Activated CD4-positive, alpha-beta T cell treated with anti-CD3 and anti-CD28 coated beads, Interleukin-10, Interleukin-2, amounts not matched to agents 100 ng/mL and 50 ng/mL, durations not matched to agents 16 hours and 8 hours (primary cell): ENCODE measurements at regions not wholly inside any gene's neighbourhood (a gene's known extent, or its start where the extent isn't known, plus 50 kb on each side); places are given as distances from the start of the nearest gene placed in this dataset.
"Not testable (repeated sequence)": the region's sequence is repeated elsewhere in the genome, so short reads cannot be mapped to it uniquely, and the experiment has no call there.

Source experiments
- DNase-seq: peaks from one replicate; pipeline ENCODE4 v3.0.0-alpha.2; 2020

DNA sequence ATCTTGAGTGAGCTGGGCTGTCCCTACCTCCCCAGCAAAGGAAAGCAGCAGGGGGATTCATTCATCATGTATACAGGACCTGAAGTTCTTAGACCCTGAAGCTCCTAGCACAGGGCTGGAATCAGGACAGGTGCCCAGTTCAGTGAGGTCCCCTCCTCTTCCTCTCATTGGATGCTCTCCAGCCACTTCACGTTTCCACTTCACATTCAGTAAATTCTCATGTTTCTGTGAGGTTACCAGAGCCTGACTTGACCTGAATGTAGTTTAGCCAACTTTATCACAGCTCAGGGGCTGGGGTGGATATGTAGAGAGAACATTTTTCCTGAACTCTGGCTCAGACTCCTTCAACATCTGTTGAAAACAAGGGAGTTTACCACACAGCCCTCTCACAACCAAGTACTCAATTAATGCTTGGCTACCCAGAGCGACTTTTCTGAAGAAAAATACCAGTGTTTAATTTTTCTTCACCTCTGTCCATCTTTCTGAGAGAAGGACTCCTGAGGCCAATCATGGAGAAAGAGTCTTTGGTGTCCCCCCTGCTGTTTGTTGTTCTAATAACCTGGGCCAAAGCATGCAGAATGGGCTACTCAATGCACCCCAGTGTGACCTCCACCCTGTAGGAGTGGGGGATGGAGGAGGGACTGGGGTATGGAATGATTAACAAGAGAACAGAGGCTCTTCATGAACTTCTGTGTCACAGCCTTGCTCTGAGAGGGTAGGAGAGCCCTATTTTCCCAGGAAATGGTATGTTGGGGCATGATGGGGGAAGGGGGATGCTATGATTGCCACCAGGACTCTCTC is 108.3 kb upstream of the FGGY start:
- DNase-seq, result no peak

DNA sequence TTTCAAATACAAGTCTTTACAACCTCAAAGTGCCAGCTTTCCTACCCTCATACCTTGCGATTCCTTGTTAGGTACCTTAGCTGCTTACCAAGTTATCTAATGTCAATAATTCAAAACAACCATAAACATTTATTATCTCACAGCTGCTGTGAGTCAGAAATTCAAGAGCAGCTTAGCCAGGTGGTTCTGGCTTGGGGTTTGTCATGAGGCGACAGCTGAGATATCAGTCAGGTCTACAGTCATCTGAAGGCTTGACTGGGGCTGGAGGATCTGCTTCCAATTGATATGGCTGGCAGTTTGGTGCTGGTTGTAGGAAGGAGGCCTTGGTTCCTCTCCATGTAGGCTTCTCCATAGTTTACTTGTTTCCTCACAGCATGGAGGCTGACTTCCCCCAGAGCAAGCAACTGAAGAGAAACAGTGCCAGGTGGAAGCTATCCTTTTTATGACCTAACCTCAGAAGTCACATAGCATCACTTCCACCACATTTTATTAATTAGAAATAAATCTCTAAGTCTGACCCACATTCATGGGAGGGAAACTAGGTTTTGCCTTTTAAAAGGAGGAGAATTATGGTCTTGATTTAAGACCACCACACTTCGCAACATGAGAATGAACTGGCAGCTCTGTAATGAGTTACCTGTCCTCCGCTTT is 103.3 kb upstream of the FGGY start:
- DNase-seq, result no peak

DNA sequence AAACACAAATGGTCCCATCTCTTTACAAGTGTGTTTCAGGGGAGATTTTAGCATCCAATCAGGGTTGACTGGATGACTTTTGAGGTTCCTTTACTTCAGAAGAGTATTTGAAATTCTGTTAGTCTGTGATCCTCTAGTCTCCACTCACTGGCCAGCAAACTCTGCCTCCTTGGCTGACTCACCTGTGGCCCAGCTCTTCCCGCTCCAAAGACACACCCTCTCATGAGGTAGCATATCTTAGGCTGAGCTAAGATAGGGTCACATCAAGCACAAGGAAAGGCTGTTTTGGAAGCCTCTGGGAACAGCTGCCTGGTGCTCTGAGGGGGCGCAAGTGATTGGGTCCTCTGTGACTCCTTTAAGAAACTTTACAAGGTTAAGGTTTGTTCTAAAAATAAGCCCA is 102.3 kb upstream of the FGGY start:
- DNase-seq, result no peak

DNA sequence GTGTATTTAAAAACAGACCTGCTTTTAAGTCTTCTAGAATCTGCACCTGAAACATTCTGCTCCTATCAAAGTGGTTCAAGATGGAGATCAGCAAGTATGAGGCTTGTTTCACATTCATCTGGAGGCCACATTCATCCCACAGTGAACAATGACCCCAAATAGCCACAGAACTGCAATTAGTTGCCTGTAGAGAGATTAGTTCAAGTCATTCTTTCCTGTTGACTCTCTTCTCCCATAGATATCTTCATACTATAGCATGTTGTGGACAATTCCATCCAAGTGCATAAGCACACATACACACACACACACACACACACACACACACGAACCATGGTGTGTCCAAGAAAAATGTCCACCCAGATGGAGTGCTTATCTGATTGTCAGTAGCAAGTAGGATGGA is 101.7 kb upstream of the FGGY start:
- no peak for DNase-seq

DNA sequence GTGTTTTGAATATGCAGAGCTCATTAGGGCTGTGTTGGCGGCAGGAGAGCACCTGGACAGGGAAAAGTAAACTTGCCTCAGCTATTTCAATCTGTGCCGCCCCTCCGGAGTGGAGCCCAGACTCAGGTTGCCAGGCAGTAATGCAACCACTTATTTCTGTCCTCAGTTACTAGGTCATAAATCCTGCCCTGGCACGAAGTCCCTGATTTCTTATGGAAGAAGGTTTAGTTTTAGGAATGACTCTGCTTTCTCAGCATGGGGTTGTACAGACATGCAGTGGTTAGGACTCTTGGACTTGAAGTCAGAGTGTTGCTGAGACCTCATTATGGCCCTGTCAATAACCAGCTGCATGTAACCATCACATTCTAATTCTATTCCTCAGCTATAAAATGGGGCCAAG is 98.3 kb upstream of the FGGY start:
- DNase-seq, result no peak

DNA sequence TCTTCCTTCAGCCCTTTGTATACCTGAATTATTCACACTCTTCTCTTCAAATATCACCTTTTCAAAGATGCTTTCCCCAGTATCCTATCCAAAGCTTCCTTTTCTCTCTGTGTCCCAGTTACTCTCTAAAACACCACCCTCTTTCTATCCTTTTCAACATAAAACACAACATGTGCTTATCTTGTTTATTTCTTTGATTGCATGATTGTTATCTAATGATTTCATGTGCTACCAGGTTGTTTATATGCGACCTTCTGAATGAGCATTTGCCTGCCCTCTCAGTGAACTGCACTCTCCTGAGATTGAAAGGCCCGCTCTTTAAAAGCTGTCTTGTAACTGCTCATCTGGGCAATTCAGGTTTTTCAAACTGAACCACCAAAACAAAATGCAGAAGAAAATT is 97.7 kb upstream of the FGGY start:
- no peak for DNase-seq

DNA sequence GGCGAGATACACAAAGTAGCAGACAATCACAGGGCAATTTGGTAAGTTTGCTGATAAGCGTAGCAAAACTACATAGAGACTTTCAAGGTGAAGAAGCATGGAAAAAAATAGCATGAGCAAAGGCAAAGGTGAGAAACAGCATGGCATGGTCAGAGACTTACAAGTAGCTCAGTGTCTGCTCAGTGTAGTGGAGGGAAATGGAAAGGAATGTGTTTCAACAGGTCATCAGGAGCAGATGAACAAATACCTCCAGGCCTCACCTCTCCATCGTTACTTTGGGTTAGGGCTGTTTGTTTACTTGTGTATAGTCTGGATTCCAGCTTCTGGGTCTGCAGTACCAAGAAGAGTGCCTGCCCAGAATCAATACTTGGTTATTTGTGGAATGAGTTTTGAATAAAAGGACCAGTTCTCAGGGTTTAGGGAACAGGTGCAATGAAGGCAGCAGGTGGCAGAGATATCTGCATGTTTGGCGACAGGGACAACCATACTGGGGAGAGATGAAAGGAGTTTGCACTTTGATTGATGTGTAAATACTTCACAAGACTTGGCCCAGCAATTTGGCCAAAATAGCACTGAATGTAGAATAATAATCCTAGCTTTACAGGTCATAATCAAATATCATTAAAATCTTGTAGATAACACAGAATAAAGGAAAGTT is 97.0 kb upstream of the FGGY start:
- DNase-seq, result no peak

DNA sequence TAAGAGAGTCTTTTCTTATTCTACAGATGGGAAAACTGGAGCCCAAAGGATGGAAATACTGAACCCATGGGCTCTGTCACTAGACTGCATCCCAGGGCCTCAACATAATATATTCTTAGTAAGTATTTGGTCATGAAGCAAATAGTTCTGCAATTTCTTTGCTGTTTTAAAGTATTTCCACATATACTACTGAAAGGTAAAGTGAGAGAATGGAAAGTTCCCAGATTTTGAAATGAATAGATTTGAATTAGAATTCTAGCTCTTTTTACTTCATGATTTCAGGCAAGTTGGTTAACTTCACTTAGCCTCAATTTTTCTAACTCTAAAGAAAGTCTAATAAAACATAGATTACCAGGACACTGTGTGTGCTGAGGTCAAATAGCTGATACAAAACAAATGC is 95.6 kb upstream of the FGGY start:
- no peak for DNase-seq

DNA sequence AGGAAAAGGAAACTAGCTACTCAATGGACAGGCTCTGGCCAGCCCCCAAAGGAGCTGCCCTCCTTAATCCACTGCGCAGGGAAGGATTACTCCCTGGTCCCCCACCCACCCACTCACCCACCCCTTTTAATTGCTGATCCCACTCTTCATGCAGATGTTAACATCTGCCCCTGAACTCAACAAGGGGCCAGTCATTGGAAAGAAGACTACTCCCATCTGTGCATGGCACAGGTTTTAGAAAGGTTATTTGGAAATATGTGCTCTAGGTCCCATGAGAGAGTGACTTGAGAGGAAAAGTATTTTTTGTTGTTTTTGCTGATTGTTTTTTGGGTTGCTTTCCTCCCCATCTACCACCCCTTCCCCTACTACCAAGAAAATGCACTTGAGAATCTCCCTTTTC is 94.4 kb upstream of the FGGY start:
- DNase-seq, result no peak

DNA sequence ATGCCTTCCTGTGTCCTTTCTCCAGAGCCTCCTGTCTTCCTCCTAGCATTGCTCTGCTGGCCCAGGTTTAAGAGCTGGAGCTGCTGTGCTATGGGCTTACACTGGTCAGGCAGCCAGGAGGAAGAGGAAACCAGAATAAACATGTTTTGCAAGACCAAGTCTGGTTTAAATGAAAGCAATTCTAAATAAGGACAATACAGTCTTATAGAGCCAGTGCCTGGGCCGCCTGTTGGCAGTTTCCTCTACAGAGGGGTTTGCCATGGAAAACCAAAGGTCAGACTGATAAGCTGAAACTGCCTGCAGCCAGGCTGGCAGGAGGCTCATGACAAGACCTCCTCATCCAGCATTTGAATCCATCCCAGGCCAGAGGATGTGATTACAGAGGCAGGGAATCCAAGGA is 92.9 kb upstream of the FGGY start:
- no peak for DNase-seq

DNA sequence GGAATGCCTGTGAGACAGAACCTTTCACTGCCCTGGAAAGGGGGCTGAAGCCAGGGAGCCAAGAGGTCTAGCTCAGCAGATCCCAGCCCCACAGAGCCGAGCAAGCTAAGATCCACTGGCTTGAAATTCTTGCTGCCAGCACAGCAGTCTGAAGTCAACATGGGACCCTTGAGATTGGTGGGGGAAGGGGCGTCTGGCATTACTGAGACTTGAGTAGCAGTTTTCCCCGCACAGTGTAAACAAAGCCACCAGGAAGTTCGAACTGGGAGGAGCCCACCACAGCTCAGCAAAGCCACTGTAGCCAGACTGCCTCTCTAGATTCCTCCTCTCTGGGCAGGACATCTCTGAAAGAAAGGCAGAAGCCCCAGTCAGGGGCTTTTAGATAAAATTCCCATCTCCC is 90.3 kb upstream of the FGGY start:
- not testable (repeated sequence) for DNase-seq

DNA sequence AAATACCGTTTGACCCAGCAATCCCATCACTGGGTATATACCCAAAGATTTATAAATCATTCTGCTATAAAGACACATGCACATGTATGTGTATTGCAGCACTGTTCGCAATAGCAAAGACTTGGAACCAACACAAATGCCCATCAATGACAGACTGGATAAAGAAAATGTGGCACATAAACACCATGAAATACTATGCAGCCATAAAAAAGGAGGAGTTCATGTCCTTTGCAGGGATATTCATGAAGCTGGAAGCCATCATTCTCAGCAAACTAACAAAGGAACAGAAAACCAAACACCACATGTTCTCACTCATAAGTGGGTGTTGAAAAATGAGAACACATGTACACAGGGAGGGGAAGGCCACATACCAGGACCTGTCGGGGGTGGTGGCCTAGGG is 86.5 kb upstream of the FGGY start:
- not testable (repeated sequence) for DNase-seq

DNA sequence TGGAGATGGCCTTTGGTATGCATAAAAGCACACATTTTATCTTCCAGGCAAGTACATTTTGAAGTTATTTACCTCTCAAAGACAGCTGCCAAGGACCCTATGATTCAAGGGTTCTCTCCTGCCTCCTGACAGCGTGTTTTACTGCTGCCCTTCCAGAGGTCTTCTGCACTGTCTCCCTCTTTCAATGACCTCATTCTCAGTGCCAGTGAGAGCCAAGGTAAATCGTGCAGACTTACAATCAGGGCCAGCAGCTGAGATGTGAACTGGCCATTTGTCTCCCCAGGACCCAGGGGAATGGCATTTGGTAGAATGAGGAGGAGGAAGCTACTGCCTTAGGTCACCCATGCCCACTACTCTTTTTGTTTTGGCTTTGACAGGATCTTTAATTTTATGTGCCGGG is 84.2 kb upstream of the FGGY start:
- DNase-seq, result no peak

DNA sequence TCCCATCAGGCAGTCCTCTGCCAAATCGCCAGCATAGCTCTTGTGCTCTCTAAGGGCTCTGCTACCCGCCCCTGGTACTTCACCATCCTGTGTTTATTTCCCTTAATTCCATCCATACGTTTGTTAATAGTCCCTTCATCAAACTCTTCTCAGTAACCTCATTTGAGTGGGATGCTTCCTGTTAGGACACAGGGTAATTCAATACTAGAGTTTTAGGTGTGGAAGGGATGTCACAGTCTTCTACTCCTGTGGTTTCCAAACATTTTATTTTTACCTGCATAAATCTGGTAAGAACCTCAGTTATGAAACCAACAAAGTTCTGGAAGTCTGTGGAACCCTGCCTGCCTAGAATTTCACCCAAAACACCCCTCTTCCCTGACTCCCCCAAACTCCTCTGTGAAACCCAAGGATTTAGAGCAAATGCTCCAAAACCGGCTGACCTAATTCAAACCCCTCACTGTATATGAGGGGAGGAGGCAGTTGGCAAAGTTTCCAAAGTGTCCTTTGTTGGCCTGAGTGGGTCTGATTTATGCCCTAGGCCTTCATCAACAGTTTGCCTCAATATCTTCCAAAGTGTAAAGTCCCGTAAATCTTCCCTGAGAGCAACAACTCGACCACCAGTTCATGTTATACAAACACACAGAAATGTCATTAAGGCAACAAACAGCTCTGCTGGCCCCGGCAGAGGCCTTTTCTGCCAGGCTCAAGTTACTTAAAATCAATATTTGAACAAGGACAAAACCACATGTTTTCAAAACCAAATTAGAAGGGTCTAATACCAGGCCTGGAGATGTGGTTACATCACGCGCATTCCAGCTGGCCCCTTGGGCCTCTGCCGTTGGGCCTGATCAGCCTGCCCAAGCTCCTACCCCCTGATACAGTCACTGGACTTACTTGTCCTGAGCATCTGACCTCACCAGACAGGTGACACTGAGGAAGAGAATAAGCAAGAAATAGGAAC is 82.4 kb upstream of the FGGY start:
- DNase-seq, result no peak

DNA sequence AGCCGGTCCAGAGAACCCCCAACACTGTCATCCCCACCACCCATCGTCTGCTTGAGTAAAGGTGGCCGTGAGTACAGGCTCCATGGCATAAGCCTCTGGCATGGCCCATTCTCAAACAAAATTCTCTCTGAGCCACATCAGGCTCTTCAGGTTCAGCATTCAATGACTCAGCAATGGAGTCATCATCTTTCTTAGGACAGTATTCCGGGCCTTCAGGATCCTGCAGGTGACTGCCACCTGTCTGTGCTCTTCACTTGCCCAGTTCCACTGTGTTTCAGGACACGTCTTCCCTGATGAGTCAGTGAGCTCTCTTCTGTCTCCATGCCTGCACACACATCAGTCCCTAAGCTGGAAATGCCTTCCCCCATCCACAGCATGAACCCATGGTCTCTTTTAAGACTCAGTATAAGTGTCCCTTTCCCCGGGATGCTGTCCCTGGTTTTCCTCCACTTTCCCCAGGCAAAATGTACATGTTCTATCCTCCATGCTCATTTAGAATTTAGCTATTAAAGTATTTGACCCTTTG is 81.1 kb upstream of the FGGY start:
- DNase-seq, result no peak

DNA sequence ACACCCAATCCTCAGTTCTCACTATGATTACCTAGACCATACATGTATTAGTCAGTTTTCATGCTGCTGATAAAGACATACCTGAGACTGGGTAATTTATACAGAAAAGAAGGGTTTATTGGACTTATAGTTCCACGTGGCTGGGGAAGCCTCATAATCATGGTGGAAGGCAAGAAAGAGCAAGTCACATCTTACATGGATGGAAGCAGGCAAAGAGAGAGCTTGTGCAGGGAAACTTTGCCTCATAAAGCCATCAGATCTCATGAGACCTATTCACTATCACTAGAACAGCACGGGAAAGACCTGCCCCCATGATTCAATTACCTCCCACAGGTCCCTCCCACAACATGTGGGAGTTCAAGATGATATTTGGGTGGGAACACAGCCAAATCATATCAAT is 79.5 kb upstream of the FGGY start:
- not testable (repeated sequence) for DNase-seq

DNA sequence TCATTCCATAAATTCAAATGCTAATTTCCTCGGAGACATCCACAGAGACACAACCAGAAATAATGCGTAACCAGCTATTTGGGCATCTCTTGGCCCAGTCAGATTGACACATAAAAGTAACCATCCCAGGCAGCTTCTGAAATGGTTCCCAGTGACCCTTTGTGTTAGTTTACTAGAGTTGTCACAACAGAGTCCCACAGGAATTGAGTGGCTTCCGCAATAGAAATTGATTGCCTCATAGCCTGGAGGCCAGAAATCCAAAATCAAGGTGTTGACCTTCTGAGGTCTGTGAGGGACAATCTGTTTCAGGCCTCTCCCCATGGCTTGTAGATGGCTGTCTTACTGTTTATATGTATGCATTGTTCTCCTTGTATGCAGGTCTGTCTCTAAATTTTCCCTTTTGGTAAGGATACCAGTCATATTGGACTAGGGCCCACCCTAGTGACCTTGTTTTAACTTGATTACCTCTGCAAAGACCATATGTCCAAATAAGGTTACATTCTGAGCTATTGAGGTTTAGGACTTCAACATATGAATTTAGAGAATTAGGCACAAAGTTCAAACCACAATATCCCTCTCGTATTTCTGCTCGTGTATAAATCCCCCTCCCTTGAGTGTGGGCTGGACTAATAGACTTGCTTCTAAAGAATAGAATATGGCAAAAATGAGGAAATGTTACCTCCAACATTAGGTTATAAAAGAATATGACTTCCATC is 78.2 kb upstream of the FGGY start:
- no peak for DNase-seq

DNA sequence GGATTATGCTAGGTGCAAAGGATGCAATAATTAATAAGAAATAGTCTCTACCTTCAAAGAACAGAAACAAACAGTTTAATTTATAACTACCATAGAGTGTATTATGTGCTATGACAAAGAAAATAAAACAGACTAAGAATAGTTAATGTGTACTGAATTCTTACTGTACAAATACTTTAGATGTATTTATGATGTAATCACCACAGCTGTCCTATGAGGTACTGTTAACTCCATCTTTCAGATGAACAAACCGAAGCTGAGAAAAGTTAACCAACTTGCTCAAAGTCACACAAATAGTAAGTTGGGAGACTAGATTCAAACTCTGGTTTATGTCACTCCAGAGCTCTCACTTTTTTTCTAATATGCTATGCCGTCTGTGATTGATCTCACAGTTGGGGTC is 77.0 kb upstream of the FGGY start:
- DNase-seq, result no peak

DNA sequence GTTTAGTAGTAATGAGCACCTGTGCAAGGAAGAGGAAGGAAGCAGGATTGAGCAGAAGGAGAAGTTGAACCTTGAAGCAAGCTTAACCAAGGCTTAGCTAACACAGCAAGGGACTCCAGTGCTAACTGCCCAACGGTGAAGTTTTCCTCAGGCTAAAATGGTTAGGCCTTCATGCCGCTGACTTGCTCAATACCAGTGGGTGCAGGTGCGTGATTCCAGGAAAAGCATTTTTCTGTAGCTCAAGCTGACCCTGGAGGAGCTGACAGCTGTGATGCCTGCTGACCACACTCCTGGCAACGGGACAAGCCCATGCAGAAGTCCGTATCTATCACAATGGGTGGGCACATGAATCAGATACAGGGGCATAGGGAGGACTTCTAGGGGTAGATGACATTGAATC is 76.5 kb upstream of the FGGY start:
- no peak for DNase-seq

DNA sequence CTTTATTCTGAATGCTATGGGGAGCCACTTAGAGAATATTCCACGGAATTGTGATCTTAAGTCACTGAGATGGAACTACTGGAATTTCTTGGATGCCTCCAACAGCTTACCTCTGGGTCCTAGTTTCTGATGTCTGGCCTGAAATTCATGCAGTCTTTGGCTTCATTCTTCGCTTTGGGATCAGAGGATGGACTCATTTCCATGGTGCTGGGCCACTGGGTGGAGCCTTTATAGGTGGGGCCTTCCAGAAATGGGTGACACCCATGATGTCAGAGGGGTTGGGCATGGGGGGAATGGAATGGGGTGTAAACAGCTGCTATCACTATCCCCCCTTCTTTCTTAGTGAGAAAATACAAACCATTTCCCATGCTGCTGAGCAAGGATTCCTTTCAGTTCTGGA is 73.7 kb upstream of the FGGY start:
- no peak for DNase-seq

DNA sequence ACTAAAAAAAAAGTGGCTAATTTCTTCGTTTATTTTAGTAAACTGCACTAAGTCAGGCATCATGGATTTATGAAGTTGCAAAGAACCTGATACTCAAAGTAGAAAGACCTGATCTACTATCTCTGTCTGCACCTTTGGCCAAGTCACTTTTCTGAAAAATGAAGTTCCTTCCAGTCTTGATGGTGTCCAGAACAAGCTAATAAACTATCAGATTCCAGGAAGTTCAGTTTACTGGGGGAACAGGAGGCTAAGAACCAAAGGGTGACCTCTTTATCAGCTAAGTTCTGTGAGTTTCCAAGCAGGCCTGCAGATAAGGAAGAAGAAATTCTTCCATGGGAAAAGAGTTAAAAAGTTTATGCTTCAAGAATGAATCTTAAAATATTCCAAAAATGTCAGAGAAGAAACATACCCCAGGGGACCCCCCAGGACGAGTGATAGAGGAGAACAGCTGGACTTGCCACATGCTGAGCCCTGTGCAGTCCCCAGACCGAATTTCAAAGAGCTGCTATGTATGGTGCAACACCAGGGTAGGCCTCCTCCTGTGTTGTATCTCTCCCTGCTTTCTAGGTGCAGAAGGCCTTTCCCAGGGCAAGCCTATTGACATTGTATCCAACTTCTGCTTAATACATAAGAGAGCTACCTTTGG is 72.8 kb upstream of the FGGY start:
- no peak for DNase-seq
